ENCODE measurements at regions not wholly inside any gene's neighbourhood (a gene's known extent, or its start where the extent isn't known, plus 50 kb on each side); places are given as distances from the start of the nearest gene placed in this dataset.

- Mint-ChIP-seq H3K27ac (no peak overlapping the region), H3K4me1 (no peaks in the 10 kb centered on the region), H3K36me3 (no peaks in the 10 kb centered on the region), H3K27me3 (ENCODE audit: low read depth in 2 of 2) (peaks cover 0 to 5% of the 10 kb centered on the region in 2 donors), H3K9me3 (no peaks in the 10 kb centered on the region), H3K4me3 (no peak overlapping the region)
- H3K4me1 ChIP-seq (ENCODE audit: control insufficient read depth, insufficient read depth, low read length) = no peaks in the 10 kb centered on the region
- DNase-seq (no peak), ATAC-seq (no peak)
- no peak overlapping the region for H3K4me3 ChIP-seq (ENCODE audit: low read length)
- TF ChIP-seq CTCF (IDR thresholded peaks at IDR 0.05) = no peak
- intact Hi-C loops (cut with micrococcal nuclease) = no loop called here
- no peak overlapping the region for H3K27ac ChIP-seq (ENCODE audit: low read length)
- H3K9me3 ChIP-seq (ENCODE audit: control insufficient read depth, insufficient read depth, low read length) = no peaks in the 10 kb centered on the region
- WGBS (ENCODE audit: insufficient coverage) = 79% methylated on average over 3 of the region's 4 CpGs
- H3K36me3 ChIP-seq (ENCODE audit: control insufficient read depth, insufficient read depth, low read length) = no peaks in the 10 kb centered on the region
- H3K27me3 ChIP-seq (ENCODE audit: control insufficient read depth, insufficient read depth, low read length) = no peaks in the 10 kb centered on the region
Observed at GRCh38 chr17:51455931-51456330, 195.6 kb downstream of the UTP18 start.

GRCh38 chr17:51456942-51457341 is 196.6 kb downstream of the UTP18 start:
- intact Hi-C loops (cut with micrococcal nuclease) = no loop called here
- no peak overlapping the region for H3K27ac ChIP-seq (ENCODE audit: low read length)
- no CpG with 5 or more reads among the region's 1 CpG for WGBS (ENCODE audit: insufficient coverage)
- H3K9me3 ChIP-seq (ENCODE audit: control insufficient read depth, insufficient read depth, low read length) = no peaks in the 10 kb centered on the region
- no peaks in the 10 kb centered on the region for H3K4me1 ChIP-seq (ENCODE audit: control insufficient read depth, insufficient read depth, low read length)
- H3K36me3 ChIP-seq (ENCODE audit: control insufficient read depth, insufficient read depth, low read length) = no peaks in the 10 kb centered on the region
- Mint-ChIP-seq H3K9me3 (no peaks in the 10 kb centered on the region), H3K4me3 (no peak overlapping the region), H3K27ac (no peak overlapping the region), H3K4me1 (no peaks in the 10 kb centered on the region), H3K36me3 (no peaks in the 10 kb centered on the region), H3K27me3 (ENCODE audit: low read depth in 2 of 2) (peaks cover 0 to 5% of the 10 kb centered on the region in 2 donors)
- H3K27me3 ChIP-seq (ENCODE audit: control insufficient read depth, insufficient read depth, low read length) = no peaks in the 10 kb centered on the region
- no peak overlapping the region for H3K4me3 ChIP-seq (ENCODE audit: low read length)
- ATAC-seq = no peak
- no peak for DNase-seq
- TF ChIP-seq CTCF (IDR thresholded peaks at IDR 0.05) = no peak

GRCh38 chr17:51461578-51462004 is 201.2 kb downstream of the UTP18 start:
- no peaks in the 10 kb centered on the region for H3K9me3 Mint-ChIP-seq
- H3K36me3 ChIP-seq (ENCODE audit: control insufficient read depth, insufficient read depth, low read length) = no peaks in the 10 kb centered on the region
- no peak overlapping the region for H3K27ac ChIP-seq (ENCODE audit: low read length)
- WGBS (ENCODE audit: insufficient coverage) = 58% methylated on average over 11 of the region's 11 CpGs
- H3K4me3 ChIP-seq (ENCODE audit: low read length) = no peak overlapping the region
- no peak overlapping the region for H3K4me3 Mint-ChIP-seq
- no peaks in the 10 kb centered on the region for H3K27me3 ChIP-seq (ENCODE audit: control insufficient read depth, insufficient read depth, low read length)
- H3K9me3 ChIP-seq (ENCODE audit: control insufficient read depth, insufficient read depth, low read length) = no peaks in the 10 kb centered on the region
- DNase-seq (peak in 1 of 2 donors; percentile 72), ATAC-seq (peak; percentile 52 to 67 (median 57))
- TF ChIP-seq CTCF (IDR thresholded peaks at IDR 0.05) = peak; percentile 64
- H3K27ac Mint-ChIP-seq = no peak overlapping the region
- no peaks in the 10 kb centered on the region for H3K36me3 Mint-ChIP-seq
- no peaks in the 10 kb centered on the region for H3K4me1 Mint-ChIP-seq
- no peaks in the 10 kb centered on the region for H3K4me1 ChIP-seq (ENCODE audit: control insufficient read depth, insufficient read depth, low read length)
- H3K27me3 Mint-ChIP-seq (ENCODE audit: low read depth in 2 of 2) = peaks cover 7 to 8% of the 10 kb centered on the region in 2 donors
- intact Hi-C loops (cut with micrococcal nuclease) = no loop called here

- H3K36me3 Mint-ChIP-seq = no peaks in the 10 kb centered on the region
- ATAC-seq (no peak), DNase-seq (no peak)
- 87% methylated on average over 6 of the region's 8 CpGs for WGBS (ENCODE audit: insufficient coverage)
- Histone ChIP-seq H3K4me3 (ENCODE audit: low read length) (no peak overlapping the region), H3K27me3 (ENCODE audit: control insufficient read depth, insufficient read depth, low read length) (no peaks in the 10 kb centered on the region), H3K36me3 (ENCODE audit: control insufficient read depth, insufficient read depth, low read length) (no peaks in the 10 kb centered on the region), H3K4me1 (ENCODE audit: control insufficient read depth, insufficient read depth, low read length) (no peaks in the 10 kb centered on the region), H3K27ac (ENCODE audit: low read length) (no peak overlapping the region), H3K9me3 (ENCODE audit: control insufficient read depth, insufficient read depth, low read length) (no peaks in the 10 kb centered on the region)
- no peaks in the 10 kb centered on the region for H3K9me3 Mint-ChIP-seq
- peaks cover 8% of the 10 kb centered on the region in 2 donors for H3K27me3 Mint-ChIP-seq (ENCODE audit: low read depth in 2 of 2)
- no peaks in the 10 kb centered on the region for H3K4me1 Mint-ChIP-seq
- no peak overlapping the region for H3K4me3 Mint-ChIP-seq
- intact Hi-C loops (cut with micrococcal nuclease) = no loop called here
- H3K27ac Mint-ChIP-seq = no peak overlapping the region
- no peak for TF ChIP-seq CTCF (IDR thresholded peaks at IDR 0.05)
Observed at GRCh38 chr17:51463353-51463752, 203.0 kb downstream of the UTP18 start.

Data from natural killer cell (primary cell).